Stimulated activated CD8-positive, alpha-beta memory T cell treated with anti-CD3 and anti-CD28 coated beads, Interleukin-4, amount 100 ng/mL, for 4 hours (primary cell): ENCODE measurements at regions not wholly inside any gene's neighbourhood (a gene's known extent, or its start where the extent isn't known, plus 50 kb on each side); places are given as distances from the start of the nearest gene placed in this dataset.

Experiments
- DNase-seq, 2 donors: peaks; one replicate each; pipeline ENCODE4 v3.0.0-alpha.2; 2020; ENCODE audit warnings: low read depth in 2 of 2, low spot score in 1 of 2

DNA sequence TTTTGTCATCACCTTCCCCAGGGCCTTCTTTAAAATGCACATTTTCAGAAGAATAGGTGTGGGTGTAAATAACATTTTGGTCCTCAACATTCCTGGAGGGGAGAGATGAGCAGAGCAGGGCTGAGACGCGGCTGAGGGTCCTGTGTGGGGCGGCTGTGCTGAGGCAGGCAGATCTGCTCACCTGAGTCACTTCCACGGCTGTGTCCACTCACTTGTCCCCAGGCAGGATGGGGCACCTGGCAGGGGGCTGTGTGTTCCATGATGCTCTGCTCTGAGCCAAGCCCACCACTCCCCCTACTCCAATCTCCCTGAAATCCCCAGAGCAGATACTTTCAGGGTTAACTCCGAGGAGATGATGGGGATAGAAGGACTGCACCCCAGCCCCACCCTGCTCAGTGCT lies 93.8 kb downstream of the GLRX3 start:
- no peak for DNase-seq

DNA sequence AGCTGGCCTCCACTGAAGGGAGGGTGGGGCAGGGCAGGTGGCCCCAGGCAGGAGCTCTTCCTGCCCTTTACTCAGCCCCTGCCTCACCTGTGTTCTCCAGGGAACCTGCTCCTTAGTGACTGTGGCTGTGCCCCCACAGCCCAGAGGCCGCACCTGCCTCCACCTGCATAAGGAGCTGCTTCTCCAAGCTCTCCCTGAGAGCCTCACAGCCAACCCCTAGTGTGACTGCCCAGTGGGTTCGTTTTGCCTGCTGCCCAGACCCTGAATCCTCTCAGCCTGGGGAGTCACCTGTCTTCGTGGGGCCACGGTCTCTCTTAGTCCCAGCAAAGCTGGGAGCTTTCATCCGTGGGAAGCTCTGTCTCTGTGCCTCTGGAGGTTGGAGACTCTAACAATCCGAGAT lies 94.4 kb downstream of the GLRX3 start:
- DNase-seq: no peak

DNA sequence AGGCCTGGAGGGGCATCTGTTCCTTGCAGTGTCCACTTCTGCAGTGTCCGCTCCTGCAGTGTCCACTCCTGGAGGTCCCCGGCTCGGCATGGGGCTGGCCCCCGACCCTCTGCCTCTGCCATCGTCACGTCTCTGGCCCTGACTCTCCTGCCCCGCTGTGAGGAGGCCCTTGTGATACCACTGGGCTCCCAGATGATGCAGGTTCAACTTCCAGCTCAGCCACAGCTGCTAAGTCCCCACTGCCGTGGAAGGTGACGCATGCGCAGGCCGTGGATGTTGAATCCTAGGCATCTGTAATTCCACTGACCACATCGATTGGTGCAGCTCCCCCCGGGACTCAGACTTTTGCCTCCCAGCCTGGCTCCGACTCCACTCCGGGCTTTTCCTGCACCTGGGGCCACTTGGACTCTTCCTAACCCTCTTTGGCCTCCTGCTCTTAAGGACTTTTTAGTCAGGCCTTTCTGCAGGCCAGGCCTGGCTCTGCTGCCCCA lies 95.1 kb downstream of the GLRX3 start:
- DNase-seq: no peak

DNA sequence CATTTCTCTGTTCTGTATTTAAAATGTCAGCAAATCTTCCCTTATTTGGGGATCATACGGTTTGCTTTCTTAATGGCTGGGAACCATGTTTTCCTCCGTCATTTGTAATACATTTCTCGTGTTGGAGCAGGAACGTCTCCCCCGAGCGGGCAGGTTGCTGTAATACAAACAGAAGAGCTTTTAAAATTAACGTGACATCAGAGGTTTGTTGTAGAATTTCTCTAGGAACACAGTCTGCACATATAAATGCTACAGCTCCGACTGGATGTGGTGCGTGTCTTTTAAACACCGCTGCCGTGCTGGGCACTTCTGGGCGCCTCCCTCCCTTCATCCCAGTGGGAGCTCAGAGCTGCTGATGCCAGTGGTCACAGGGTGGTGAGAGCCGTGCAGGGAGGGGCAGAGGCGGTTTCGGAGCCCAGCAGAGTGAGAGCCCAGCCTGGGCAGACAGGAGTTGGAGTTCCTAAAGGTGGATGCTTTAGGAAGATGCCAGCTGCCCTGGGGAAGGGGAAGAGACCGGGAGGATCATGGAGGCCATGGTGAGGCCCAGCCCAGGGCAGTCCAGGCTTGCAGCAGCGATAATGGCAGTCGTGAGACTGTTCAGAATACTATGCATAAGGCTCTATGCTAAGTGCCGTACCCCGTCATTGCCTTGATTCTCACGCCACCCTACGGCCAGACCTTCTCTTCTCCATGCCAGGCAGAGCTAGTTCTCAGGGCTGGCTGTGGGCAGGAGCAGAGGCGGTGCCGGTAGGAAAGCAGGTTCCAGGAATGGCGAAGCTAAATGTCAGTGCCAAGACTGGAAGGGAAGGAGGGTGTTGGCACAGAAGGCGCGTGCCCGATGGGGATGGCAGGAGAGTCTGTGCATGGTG lies 96.2 kb downstream of the GLRX3 start:
- DNase-seq: no peak

DNA sequence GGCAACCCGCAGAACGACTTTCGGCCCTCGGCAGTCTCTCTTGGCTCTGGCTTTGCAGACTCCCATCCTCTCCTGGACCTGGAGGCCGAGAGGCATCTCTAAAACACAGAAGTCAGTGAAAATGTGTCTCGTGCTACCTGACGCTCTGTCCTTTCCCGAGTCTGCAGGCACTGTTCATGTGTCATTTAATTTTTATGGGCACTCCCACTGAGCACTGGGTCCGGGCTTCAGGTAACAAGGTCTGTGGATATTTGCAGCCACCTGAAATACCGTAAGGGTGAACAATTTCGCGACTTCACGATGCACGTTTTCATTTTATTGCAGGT lies 96.8 kb downstream of the GLRX3 start:
- no peak for DNase-seq

DNA sequence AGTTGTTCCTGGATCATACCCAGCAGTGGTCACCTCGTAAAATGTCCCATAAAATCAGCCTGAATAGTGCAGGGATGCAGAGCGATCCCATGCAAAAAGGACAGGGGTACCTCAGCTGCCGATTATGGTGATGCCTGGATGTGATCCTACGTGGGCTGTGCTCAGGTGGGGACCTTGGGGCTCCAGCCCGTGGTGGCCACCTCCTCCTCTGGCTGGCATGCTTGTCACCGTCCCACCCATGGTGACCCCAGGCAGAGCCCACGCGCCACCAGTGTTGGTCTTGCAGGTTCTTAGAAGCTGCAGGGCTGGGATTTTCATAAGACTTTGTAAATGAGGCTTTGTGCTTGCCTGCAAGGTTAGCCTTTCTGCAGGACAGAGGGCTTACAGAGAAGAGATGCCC lies 97.2 kb downstream of the GLRX3 start:
- DNase-seq: no peak

DNA sequence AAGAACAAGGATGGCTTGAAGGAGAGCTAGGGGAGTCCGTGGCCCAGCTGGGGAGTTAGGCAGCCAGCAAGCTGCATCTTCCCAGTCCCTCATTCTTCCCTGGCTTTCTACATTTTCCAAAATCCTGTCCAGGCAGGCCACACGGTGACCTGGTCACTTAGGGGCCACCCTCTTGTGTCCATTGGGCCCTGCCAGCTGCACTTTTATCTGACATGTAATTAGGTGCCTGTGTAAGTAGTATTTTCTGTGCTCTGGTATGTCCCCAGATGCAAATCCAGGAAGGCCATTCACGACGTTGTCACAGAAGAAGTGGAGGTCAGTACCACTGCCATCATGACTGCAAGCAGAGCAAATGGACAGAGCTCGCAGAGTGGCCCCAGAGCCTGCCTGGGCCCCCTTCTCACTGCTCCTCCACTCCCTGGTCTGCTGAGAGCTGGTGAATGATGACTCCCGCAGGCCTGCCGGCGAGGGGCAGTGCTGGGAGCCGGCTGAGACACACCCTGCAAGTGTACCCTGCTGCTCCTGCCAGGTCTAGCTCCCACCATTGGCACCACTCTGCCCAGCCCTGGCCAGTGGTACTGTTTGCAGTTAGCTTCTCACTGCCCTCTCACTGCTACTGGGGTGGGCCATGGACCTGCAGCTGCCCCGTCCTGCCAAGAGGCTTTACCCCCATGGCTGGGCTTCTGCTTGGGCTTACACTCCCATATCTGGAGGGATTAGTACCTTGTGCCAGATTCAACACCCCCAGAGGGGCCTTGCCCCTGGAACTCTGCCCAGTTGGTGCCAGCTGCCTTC lies 98.2 kb downstream of the GLRX3 start:
- no peak for DNase-seq

DNA sequence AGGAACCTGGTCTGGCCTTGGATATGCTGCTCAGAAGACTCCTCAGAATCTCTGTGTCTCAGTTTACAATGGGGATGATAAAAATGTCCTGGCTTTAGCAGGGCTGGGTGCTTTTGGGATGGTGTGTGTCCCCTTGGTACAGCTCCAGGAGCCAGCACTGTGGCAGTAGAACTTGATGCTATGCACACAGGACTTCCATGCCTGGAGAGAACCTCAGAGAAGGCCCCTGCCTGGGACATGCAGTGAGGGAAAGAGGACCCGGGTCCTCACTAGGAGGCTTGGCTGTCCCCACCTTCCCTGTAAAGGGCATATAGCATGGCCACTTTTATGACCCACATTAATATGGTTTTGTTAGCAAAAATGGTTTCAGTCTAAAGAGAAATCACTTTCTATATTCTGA lies 100.5 kb downstream of the GLRX3 start:
- no peak for DNase-seq

DNA sequence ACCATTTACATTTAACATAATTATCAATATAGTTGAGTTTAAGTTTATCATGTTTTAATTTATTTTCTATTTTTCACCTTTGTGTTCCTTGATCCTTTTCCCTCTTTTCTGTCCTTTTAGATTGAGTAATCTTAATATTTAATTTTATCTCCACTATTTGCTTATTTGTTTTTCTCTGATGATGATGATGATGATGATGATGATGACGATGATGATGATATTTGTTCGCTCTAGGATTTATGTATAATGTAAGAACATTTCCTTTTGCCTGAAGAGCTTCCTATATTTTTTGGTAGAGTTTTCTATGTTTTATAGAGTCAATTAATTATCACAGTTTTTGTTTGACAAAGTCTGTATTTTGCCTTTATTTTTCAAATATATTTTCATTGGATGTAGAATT lies 104.2 kb downstream of the GLRX3 start:
- DNase-seq: no peak

DNA sequence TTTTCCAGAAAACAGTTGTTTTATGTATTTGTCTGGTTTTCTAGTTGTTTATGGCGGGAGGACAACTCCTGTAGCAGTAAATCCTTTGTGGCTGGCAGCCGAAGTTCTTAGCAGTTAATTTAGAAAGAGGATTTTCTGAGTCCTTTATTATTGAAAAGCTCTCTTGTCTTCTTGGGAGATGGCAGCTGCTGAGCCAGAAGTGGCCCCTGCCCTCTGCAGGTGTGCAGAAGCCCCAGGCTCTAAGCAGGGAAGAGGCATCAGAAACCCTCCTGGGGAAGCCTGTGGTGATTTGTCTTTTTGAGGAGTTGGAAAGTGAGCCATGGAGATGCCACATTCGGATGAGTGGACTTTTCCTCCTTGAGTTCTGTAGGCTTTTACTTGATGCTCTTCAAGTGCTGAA lies 106.3 kb downstream of the GLRX3 start:
- DNase-seq: no peak

DNA sequence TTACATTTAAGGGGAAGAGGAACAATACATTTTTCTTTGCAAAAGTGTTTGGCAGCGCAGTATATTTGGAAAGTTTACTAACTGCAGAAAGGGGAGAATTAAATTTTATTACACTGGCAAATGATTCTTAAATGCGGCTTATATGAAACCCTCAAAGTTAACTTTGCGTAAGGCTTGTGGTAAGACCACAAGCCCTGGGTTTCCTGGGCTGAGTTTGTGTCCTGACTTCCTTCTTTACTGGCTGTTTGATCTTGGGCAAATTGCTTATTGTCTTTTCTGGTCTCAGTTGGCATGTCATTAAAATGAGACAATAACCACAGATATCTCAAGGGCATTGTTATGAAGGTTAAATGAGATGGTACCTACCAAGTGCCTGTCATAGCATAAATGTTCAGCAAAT lies 106.8 kb downstream of the GLRX3 start:
- no peak for DNase-seq

DNA sequence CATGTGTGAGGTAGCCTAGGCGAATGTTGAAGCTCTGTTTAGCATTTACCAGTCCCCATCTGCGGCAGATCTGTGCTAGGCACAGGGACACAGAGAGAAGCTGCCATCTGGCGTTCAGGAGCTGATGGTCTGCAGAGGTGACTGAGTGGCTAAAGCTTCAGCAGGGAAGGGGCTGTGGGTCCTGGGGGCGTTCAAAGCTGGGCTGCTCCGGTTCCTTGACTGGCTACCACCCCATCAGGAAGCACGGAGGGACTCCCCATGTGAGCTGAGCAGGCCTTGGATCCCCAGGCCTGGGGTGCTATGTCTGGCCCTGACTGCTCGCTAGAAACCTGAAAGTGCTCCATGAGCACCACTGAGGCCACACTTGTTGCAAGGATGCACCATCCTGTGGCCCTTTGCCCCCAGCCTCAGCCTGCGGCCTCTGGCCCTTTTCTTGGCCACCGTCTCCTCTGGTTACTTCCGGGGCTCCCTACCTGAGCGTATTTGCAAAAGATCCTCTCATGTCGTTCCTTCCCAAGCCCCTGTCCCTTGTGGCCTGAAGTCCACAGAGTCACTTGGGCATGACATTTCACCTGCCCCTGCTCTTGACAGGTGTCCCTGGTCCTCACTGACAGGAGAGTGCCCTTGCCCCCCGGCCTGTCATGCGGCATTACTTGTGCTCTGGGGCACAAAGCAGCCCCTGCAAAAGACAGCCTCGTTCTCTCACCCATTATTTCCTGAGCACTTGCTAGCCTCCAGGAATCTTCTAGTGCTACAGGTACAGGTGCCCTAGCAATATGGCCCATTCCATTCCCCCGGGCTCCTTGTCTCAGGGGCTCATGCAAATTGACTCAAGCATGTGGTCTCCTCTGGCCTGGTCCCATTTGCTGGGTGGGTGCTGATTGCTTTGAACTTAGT lies 108.1 kb downstream of the GLRX3 start:
- DNase-seq: no peak

DNA sequence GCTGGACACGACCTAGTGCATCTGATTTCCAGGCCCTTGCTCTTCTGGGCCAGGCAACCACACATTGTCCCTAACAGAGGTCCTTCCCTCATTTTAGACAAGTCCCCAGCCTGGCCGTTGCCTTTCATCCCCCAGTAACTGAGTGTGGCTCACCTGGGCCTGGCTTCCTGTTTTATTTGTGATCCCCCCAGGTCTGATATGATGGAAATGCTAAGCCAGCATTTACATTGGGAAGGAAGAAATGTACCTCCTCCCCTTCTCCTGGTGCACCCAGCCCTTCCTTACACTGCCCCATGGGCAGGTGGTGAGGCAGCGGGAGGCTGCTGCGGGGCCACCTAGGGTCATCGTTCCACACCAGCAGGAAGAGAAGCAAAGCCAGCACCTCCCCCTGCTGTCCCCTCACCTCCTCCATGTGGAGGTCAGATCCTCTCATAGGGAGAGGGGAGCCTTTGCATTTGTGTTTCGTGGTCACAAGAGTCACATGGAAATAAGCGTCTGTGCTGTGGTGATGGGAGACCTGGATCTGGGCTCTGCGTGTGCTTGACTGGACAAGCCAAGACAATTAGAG lies 108.8 kb downstream of the GLRX3 start:
- no peak for DNase-seq

DNA sequence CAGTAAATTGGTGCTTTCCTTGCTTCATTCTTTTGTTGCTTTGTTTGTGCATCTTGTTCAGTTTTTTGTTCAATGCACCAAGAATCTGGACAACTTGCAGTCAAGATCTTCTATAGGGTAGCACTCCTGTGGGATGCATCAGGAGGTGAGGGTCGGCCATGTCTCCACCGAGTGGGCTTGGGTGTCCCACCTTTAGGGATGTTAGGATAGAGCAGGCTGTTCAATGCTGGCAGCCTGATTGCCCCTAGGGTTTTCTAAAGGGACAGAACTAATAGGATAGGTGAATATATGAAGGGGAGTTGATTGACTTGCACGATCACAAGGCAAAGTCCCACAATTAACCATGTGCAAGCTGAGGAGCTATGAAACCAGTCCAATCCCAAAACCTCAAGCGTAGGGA lies 109.9 kb downstream of the GLRX3 start:
- no peak for DNase-seq

DNA sequence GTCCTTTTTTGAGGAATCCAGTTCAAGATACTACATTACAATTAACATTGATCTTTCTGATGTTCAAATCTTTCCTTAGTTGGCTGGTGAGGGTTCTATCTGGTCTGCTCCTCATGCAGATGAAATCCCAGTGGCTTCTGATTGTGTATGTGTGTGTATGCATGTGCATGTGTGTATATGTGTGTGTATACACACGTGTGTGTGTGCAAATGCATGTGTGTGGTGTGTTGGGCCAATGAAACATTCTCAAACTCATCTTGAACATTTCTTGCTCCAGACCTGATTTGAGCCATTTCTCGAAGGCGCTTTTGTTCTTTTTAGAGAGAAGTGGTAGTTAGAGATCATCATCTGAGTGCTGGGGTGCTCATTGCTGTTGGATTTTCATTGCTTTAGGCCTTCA lies 113.9 kb downstream of the GLRX3 start:
- DNase-seq: no peak

DNA sequence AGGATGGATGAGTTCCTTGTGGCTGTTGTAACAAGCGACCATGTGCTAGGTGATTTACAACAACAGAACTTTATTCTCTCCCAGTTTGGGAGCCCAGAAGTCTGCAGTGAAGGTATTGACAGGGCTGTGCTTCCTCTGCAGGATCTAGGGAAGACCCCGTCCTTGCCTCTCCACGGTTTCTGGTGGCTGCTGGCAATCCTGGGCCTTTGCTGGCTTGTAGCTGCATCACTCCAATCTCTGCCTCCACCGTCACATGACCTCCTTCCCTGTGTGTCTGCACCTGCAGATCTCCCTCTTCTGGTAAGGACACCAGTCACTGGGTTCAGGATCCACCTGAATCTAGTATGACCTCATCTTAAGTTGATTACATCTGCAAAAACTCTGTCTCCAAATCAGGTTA lies 115.6 kb downstream of the GLRX3 start:
- no peak for DNase-seq

DNA sequence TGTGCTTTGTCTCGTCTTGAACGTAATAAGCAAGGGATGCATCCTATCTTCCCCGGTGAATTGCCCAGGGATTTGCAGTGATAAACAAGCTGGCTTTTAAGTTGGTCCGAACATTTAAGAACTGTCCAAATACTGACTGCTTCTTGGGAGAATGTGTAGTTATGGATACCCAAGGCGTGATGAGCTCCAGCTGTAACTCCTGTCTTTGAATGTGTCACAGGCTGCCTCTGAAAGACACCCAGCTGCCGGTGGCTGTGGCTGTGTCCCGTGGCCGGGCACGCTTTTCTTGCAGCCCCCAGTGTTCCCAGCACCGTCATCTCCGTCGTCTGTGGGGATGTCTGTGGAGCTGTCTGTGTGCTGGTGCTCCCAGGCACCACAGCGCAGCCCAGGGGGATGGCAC lies 118.1 kb downstream of the GLRX3 start:
- DNase-seq: no peak

DNA sequence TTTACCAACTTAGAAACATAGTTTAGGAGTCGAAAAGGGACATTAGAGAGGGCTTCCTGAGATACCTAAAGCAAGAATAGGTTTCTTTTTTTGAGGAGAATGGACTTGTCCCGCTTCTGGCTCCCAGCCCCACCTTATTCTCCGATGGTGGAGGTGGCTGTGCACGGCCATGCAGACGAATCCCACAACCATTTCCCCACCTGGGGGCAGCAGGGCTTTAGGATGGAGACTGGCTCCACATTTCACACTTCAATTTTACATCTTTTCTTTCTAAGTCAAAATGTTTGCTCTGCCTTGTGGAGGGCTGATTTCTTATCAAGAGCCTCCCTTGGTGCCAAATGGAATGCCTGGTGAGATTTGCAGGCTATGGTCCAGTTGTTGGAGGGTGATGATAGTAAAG lies 118.5 kb downstream of the GLRX3 start:
- no peak for DNase-seq

DNA sequence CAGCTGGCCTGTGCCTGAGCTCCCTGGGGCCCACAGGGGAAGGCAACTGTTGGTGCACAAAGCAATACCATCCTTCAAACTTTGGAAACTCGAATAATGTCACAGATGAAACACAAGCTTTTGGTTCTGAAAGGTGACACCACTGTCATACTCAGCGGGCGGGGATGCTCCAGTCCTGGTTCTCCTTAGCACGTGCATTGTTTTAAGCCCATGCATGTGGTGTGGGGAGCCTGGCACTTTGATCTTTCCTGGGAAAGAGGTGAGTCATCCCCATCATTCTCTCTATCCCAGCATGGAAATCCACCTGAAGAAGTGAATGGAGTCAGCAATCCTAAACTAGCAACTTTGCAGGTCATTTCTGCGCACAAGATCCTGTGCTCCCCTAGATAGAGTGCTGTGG lies 119.6 kb downstream of the GLRX3 start:
- no peak for DNase-seq

DNA sequence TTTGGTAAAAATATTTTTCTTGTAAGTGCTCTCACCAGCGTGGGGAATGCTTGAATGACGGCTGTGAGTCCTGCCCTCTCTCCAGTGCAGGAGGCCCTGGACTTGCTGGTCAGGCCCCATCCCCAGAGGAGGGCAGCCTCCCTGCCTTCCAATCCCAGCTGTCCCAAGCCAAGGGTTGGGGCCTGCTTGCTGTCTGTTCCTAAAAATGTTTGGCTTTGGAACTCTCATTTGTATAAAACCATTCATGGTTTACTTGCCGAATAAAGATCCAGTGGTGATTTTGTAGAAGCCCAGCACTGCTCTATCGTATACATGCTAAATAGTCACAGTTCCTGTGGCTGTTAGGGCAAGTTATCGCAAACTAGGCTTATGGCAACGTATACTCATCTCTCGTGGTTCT lies 121.7 kb downstream of the GLRX3 start:
- no peak for DNase-seq

DNA sequence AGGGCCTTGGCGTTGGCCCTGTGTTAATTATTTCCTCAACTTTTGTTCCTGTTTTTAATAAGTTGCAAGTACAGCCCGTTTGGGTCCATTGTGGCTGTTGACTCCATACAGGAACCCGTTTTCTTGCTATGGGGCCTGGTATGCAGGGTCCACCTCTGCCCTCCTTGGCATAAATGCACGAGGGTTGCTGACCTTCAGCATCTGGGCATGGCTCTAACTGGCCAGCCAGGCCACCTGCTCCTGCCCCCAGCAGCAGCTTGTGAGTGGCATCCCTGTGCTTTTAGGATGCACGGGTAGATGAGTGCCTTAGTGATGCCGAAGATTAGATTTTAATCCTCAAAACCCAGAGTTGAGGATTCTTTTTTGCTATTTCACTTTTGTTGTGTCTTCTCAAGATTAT lies 123.2 kb downstream of the GLRX3 start:
- DNase-seq: no peak
